ENCODE measurements at regions not wholly inside any gene's neighbourhood (a gene's known extent, or its start where the extent isn't known, plus 50 kb on each side); places are given as distances from the start of the nearest gene placed in this dataset.

DNA sequence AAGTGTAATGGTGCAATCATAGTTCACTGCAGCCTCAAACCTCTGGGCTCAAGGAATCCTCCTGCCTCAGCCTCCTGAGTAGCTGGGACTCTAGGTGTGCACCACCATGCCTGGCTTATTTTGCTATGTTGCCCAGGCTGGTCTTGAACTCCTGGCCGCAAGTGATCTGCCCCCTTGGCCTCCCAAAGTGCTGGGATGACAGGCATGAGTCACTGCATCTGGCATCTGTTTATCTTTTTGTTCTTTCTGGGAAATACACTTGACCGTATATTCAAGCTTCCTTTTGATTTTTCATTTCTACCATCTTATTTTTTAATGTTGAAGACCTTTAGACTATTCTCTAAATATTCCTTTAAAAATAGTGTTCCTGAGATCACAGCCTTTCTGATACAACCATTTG lies 82.4 kb upstream of the OSBPL8 start:
- H3K79me2 ChIP-seq (ENCODE audit: control insufficient read depth in 1 of 2, insufficient read depth in 2 of 2, low read length in 2 of 2) = no peaks in the 10 kb centered on the region
- H3K4ac ChIP-seq (replicated peaks; ENCODE audit: insufficient read length, low read depth, low read length) = no peak overlapping the region
- H4K5ac ChIP-seq (ENCODE audit: insufficient read length, low read depth, low read length) = no peak overlapping the region
- H3K4me2 ChIP-seq (ENCODE audit: insufficient read depth in 1 of 2, low read depth in 2 of 2, low read length in 2 of 2) = no peak overlapping the region
- H3K79me1 ChIP-seq (ENCODE audit: low read depth, low read length) = no peaks in the 10 kb centered on the region
- DNase-seq (ENCODE audit: low read depth in 1 of 2, low spot score in 2 of 2) (no peak), FAIRE-seq (no peak)
- no peak overlapping the region for H4K91ac ChIP-seq (replicated peaks; ENCODE audit: insufficient read length, low read length)
- no peak overlapping the region for H3K9ac ChIP-seq (replicated peaks in 1 of 4; ENCODE audit: extremely low read depth in 1 of 4, low read depth in 3 of 4, low read length in 3 of 4)
- H3K4me1 ChIP-seq (replicated peaks in 1 of 4; ENCODE audit: control insufficient read depth in 3 of 4, insufficient read depth in 4 of 4, low read length in 3 of 4) = peaks cover 0 to 3% (median 0%) of the 10 kb centered on the region in 4 experiments; a peak in 1 of 7 replicates
- no peaks in the 10 kb centered on the region for H3K27me3 ChIP-seq (replicated peaks in 1 of 4; ENCODE audit: control insufficient read depth in 3 of 4, extremely low read depth in 1 of 4, insufficient read depth in 3 of 4, low read length in 3 of 4)
- no peak overlapping the region for H3K4me3 ChIP-seq (ENCODE audit: extremely low read depth in 1 of 4, insufficient read depth in 2 of 4, low read depth in 3 of 4, low read length in 4 of 4)
- no peaks in the 10 kb centered on the region for H3K36me3 ChIP-seq (ENCODE audit: control insufficient read depth in 2 of 4, insufficient read depth in 4 of 4, low read length in 3 of 4)
- POLR2A ChIA-PET (ENCODE audit: partially characterized antibody) = no interaction called here
- CTCF ChIA-PET (ENCODE audit: partially characterized antibody) = interaction anchor here (1.4 kb wide), 1 partner anchor 179 kb away, joined by 4 read pairs; no protein-coding TSS in a partner anchor
- H2BK15ac ChIP-seq (ENCODE audit: low read length) = no peak overlapping the region
- no peak overlapping the region for H2AFZ ChIP-seq (ENCODE audit: low read length)
- H3K27ac ChIP-seq (ENCODE audit: low read depth, low read length) = no peak overlapping the region; the same call in 1 of the 2 replicates
- H4K8ac ChIP-seq (ENCODE audit: extremely low read depth, insufficient read depth, low read length) = no peak overlapping the region
- 96% methylated on average over 2 of the region's 2 CpGs; no CpG with 5 or more reads in 1 of the 2 experiments for WGBS, 2 experiments (ENCODE audit: extremely low coverage in 1 of 2, insufficient coverage in 1 of 2, insufficient read length in 1 of 2, insufficient replicate concordance in 2 of 2, low coverage in 1 of 2, low lambda C conversion rate in 2 of 2, missing lambda C conversion rate in 1 of 2)
- H2BK120ac ChIP-seq (replicated peaks; ENCODE audit: low read depth, low read length) = no peak overlapping the region
- H2BK5ac ChIP-seq (ENCODE audit: low read depth, low read length) = no peak overlapping the region
- no peak overlapping the region for H3K14ac ChIP-seq (ENCODE audit: insufficient read length)
- no peak overlapping the region for H2BK12ac ChIP-seq (ENCODE audit: low read depth, low read length)
- no peak overlapping the region for H3K18ac ChIP-seq (ENCODE audit: extremely low read depth, low read length)
- no peaks in the 10 kb centered on the region for H4K20me1 ChIP-seq (replicated peaks in 1 of 2; ENCODE audit: control insufficient read depth in 1 of 2, insufficient read depth in 2 of 2, low read length in 2 of 2)
- no peak overlapping the region for H3K56ac ChIP-seq (replicated peaks; ENCODE audit: insufficient read length, low read depth, low read length)
- no peak overlapping the region for H3K23ac ChIP-seq (ENCODE audit: insufficient read length)
- no peak overlapping the region for H2BK20ac ChIP-seq (ENCODE audit: low read length)
- H3K23me2 ChIP-seq (ENCODE audit: low read depth, low read length) = no peaks in the 10 kb centered on the region; the same call in 1 of the 2 replicates
- peaks cover 0 to 3% of the 10 kb centered on the region in 2 experiments; a peak in 1 of 4 replicates for H3K9me3 ChIP-seq (ENCODE audit: insufficient read depth in 2 of 2, low read depth in 1 of 2, low read length in 1 of 2)
- H2AK5ac ChIP-seq (ENCODE audit: low read depth, low read length) = no peak overlapping the region
- no peak for TF ChIP-seq TCF12 (IDR thresholded peaks at IDR 0.05; ENCODE audit: low read depth, low read length)
- no peak for TF ChIP-seq GABPA (IDR thresholded peaks at IDR 0.05; ENCODE audit: borderline replicate concordance, insufficient read depth, low read length)

Data from H1 (cell line).